ENCODE measurements at regions not wholly inside any gene's neighbourhood (a gene's known extent, or its start where the extent isn't known, plus 50 kb on each side); places are given as distances from the start of the nearest gene placed in this dataset.

GRCh38 chr11:114955923-114956322 is 277.6 kb downstream of the NXPE2 start:
- H3K9ac ChIP-seq: no peak overlapping the region
- no peaks in the 10 kb centered on the region for H3F3A ChIP-seq (replicated peaks; ENCODE audit: insufficient read depth)
- no peaks in the 10 kb centered on the region for H3K79me2 ChIP-seq (ENCODE audit: insufficient read depth)
- no peaks in the 10 kb centered on the region for H3K36me3 ChIP-seq (replicated peaks in 1 of 2; ENCODE audit: control insufficient read depth in 1 of 2, insufficient read depth in 2 of 2, low read length in 1 of 2)
- H2AFZ ChIP-seq (ENCODE audit: low read depth): no peak overlapping the region
- H3K4me3 ChIP-seq (ENCODE audit: low read depth in 2 of 2, low read length in 1 of 2): no peak overlapping the region
- no peaks in the 10 kb centered on the region for H3K27me3 ChIP-seq (ENCODE audit: insufficient read depth)
- TF ChIP-seq PBX3 (IDR thresholded peaks at IDR 0.05): no peak
- no peak for TF ChIP-seq GABPA (IDR thresholded peaks at IDR 0.05; ENCODE audit: low read depth)
- no peak for TF ChIP-seq CHD2 (IDR thresholded peaks at IDR 0.05; ENCODE audit: low read length, partially characterized antibody)
- no peak for TF ChIP-seq FOXJ3 (CRISPR knock-in tag; IDR thresholded peaks at IDR 0.05)
- TF ChIP-seq RXRA (IDR thresholded peaks at IDR 0.05; ENCODE audit: borderline replicate concordance, low read depth): no peak
- H3K4me1 ChIP-seq (ENCODE audit: control insufficient read depth in 1 of 2, insufficient read depth in 2 of 2, low read depth in 1 of 2, low read length in 1 of 2): no peaks in the 10 kb centered on the region
- ChIA-PET CTCF (interaction anchor here (1.2 kb wide), 1 partner anchor 181 kb away, joined by 3 read pairs; no protein-coding TSS in a partner anchor), POLR2A (no interaction called here)
- no peaks in the 10 kb centered on the region for H3K9me3 ChIP-seq
- no peaks in the 10 kb centered on the region for H4K20me1 ChIP-seq (ENCODE audit: insufficient read depth)
- 0% methylated on average over 1 of the region's 1 CpG for WGBS (ENCODE audit: low lambda C conversion rate)
- no peaks in the 10 kb centered on the region for H3K9me2 ChIP-seq
- H3K27ac ChIP-seq (ENCODE audit: low read depth in 2 of 2, low read length in 1 of 2): no peak overlapping the region
- H3K4me2 ChIP-seq: no peak overlapping the region
- no peak for DNase-seq

- H3K27ac ChIP-seq (ENCODE audit: low read depth in 2 of 2, low read length in 1 of 2): no peak overlapping the region
- no peak for DNase-seq
- ChIA-PET POLR2A (no interaction called here), CTCF (interaction anchor here (1.2 to 1.5 kb wide), 2 partner anchors 11 to 182 kb away, joined by 3 to 4 read pairs; no protein-coding TSS in a partner anchor)
- no peak overlapping the region for H3K4me3 ChIP-seq (ENCODE audit: low read depth in 2 of 2, low read length in 1 of 2)
- no peaks in the 10 kb centered on the region for H3K4me1 ChIP-seq (ENCODE audit: control insufficient read depth in 1 of 2, insufficient read depth in 2 of 2, low read depth in 1 of 2, low read length in 1 of 2)
- no peak overlapping the region for H3K9ac ChIP-seq
- no peak for TF ChIP-seq PBX3 (IDR thresholded peaks at IDR 0.05)
- no peaks in the 10 kb centered on the region for H3K27me3 ChIP-seq (ENCODE audit: insufficient read depth)
- H4K20me1 ChIP-seq (ENCODE audit: insufficient read depth): no peaks in the 10 kb centered on the region
- H3K36me3 ChIP-seq (replicated peaks in 1 of 2; ENCODE audit: control insufficient read depth in 1 of 2, insufficient read depth in 2 of 2, low read length in 1 of 2): no peaks in the 10 kb centered on the region
- H3K9me3 ChIP-seq: no peaks in the 10 kb centered on the region
- H3K79me2 ChIP-seq (ENCODE audit: insufficient read depth): no peaks in the 10 kb centered on the region
- H2AFZ ChIP-seq (ENCODE audit: low read depth): no peak overlapping the region
- WGBS (ENCODE audit: low lambda C conversion rate): 48% methylated on average over 5 of the region's 5 CpGs
- no peak overlapping the region for H3K4me2 ChIP-seq
- H3K9me2 ChIP-seq: no peaks in the 10 kb centered on the region
- no peaks in the 10 kb centered on the region for H3F3A ChIP-seq (replicated peaks; ENCODE audit: insufficient read depth)
Measured at GRCh38 chr11:114956566-114956965, 278.2 kb downstream of the NXPE2 start.

- Histone ChIP-seq H3K27me3 (ENCODE audit: insufficient read depth) (no peaks in the 10 kb centered on the region), H3K4me3 (ENCODE audit: low read depth in 2 of 2, low read length in 1 of 2) (no peak overlapping the region), H3F3A (replicated peaks; ENCODE audit: insufficient read depth) (no peaks in the 10 kb centered on the region), H3K36me3 (replicated peaks in 1 of 2; ENCODE audit: control insufficient read depth in 1 of 2, insufficient read depth in 2 of 2, low read length in 1 of 2) (no peaks in the 10 kb centered on the region), H3K9me3 (no peaks in the 10 kb centered on the region), H3K4me1 (ENCODE audit: control insufficient read depth in 1 of 2, insufficient read depth in 2 of 2, low read depth in 1 of 2, low read length in 1 of 2) (no peaks in the 10 kb centered on the region), H3K27ac (ENCODE audit: low read depth in 2 of 2, low read length in 1 of 2) (no peak overlapping the region), H2AFZ (ENCODE audit: low read depth) (no peak overlapping the region), H3K79me2 (ENCODE audit: insufficient read depth) (no peaks in the 10 kb centered on the region), H4K20me1 (ENCODE audit: insufficient read depth) (no peaks in the 10 kb centered on the region), H3K9ac (no peak overlapping the region), H3K9me2 (no peaks in the 10 kb centered on the region), H3K4me2 (no peak overlapping the region)
- ChIA-PET POLR2A (no interaction called here), CTCF (no interaction called here)
- 34% methylated on average over 6 of the region's 8 CpGs for WGBS (ENCODE audit: low lambda C conversion rate)
- DNase-seq: no peak
- TF ChIP-seq GATA2 (CRISPR knock-in tag; IDR thresholded peaks at IDR 0.05): no peak
- no peak for TF ChIP-seq PBX3 (IDR thresholded peaks at IDR 0.05)
- TF ChIP-seq USF2 (IDR thresholded peaks at IDR 0.05; ENCODE audit: borderline replicate concordance, low read depth, low read length): no peak
- no peak for TF ChIP-seq MEF2A (IDR thresholded peaks at IDR 0.05; ENCODE audit: borderline replicate concordance, low read depth)
- TF ChIP-seq TAF1 (IDR thresholded peaks at IDR 0.05; ENCODE audit: borderline replicate concordance, low read depth, low read length): no peak
- TF ChIP-seq NRF1 (IDR thresholded peaks at IDR 0.05; ENCODE audit: low read depth, low read length): no peak
- no peak for TF ChIP-seq EP300 (IDR thresholded peaks at IDR 0.05; ENCODE audit: borderline replicate concordance in 1 of 2, low read depth in 1 of 2, low read length in 1 of 2)
- no peak for TF ChIP-seq ELF1 (IDR thresholded peaks at IDR 0.05)
- no peak for TF ChIP-seq FOXJ3 (CRISPR knock-in tag; IDR thresholded peaks at IDR 0.05)
- no peak for TF ChIP-seq FOSL2 (IDR thresholded peaks at IDR 0.05; ENCODE audit: borderline replicate concordance, low read depth)
- TF ChIP-seq RCOR1 (IDR thresholded peaks at IDR 0.05; ENCODE audit: low read length): no peak
- no peak for TF ChIP-seq TCF12 (IDR thresholded peaks at IDR 0.05)
- TF ChIP-seq MXI1 (IDR thresholded peaks at IDR 0.05; ENCODE audit: low read depth, low read length): no peak
Measured at GRCh38 chr11:114959953-114960505, 281.7 kb downstream of the NXPE2 start.
